ENCODE measurements at regions not wholly inside any gene's neighbourhood (a gene's known extent, or its start where the extent isn't known, plus 50 kb on each side); places are given as distances from the start of the nearest gene placed in this dataset.

- Histone ChIP-seq H3K36me3 (no peaks in the 10 kb centered on the region), H4K20me1 (ENCODE audit: low read depth) (no peaks in the 10 kb centered on the region), H3K9me3 (ENCODE audit: low read depth) (no peaks in the 10 kb centered on the region), H3K4me2 (no peak overlapping the region), H3F3A (ENCODE audit: low read depth) (peaks cover 26% of the 10 kb centered on the region), H3K4me3 (no peak overlapping the region), H3K27ac (no peak overlapping the region), H2AFZ (replicated peaks) (no peak overlapping the region), H3K9ac (no peak overlapping the region), H3K27me3 (no peaks in the 10 kb centered on the region), H3K79me2 (ENCODE audit: low read depth) (no peaks in the 10 kb centered on the region), H3K4me1 (peaks cover 12% of the 10 kb centered on the region)
- H3K27me3 Mint-ChIP-seq (ENCODE audit: insufficient read depth, low read depth), result peaks cover 2% of the 10 kb centered on the region
- no peak overlapping the region for H3K4me3 Mint-ChIP-seq
- no peaks in the 10 kb centered on the region for H3K9me3 Mint-ChIP-seq
- DNase-seq (ENCODE audit: low spot score), result no peak
- H3K27ac Mint-ChIP-seq, result no peak overlapping the region
- no peak for TF ChIP-seq CTCF (IDR thresholded peaks at IDR 0.05)
- no peak for TF ChIP-seq EZH2 (IDR thresholded peaks at IDR 0.05)
- no peaks in the 10 kb centered on the region for H3K36me3 Mint-ChIP-seq
- peaks cover 14% of the 10 kb centered on the region for H3K4me1 Mint-ChIP-seq
Measured at GRCh38 chr5:87015901-87016300, 251.8 kb upstream of the RASA1 start.

GRCh38 chr5:87020099-87020934 is 247.4 kb upstream of the RASA1 start:
- no peaks in the 10 kb centered on the region for H3K36me3 ChIP-seq
- H2AFZ ChIP-seq (replicated peaks), result peak overlapping the region; percentile 65
- H3K4me3 ChIP-seq, result no peak overlapping the region
- TF ChIP-seq CTCF (IDR thresholded peaks at IDR 0.05) (no peak), EZH2phosphoT487 (IDR thresholded peaks at IDR 0.05) (no peak), EZH2 (IDR thresholded peaks at IDR 0.05) (no peak)
- DNase-seq (ENCODE audit: low spot score), result peak; percentile 59
- H3K4me3 Mint-ChIP-seq, result no peak overlapping the region
- peaks cover 14% of the 10 kb centered on the region for H3K4me1 ChIP-seq
- H3K9ac ChIP-seq, result no peak overlapping the region
- no peaks in the 10 kb centered on the region for H3K36me3 Mint-ChIP-seq
- peaks cover 30% of the 10 kb centered on the region for H3F3A ChIP-seq (ENCODE audit: low read depth)
- H3K9me3 ChIP-seq (ENCODE audit: low read depth), result no peaks in the 10 kb centered on the region
- H3K27ac Mint-ChIP-seq, result peak overlapping the region; percentile 85
- H3K9me3 Mint-ChIP-seq, result peaks cover 5% of the 10 kb centered on the region
- H4K20me1 ChIP-seq (ENCODE audit: low read depth), result no peaks in the 10 kb centered on the region
- peak overlapping the region; percentile 96 for H3K27ac ChIP-seq
- no peaks in the 10 kb centered on the region for H3K27me3 ChIP-seq
- H3K79me2 ChIP-seq (ENCODE audit: low read depth), result no peaks in the 10 kb centered on the region
- H3K4me1 Mint-ChIP-seq, result peaks cover 14% of the 10 kb centered on the region
- peaks cover 2% of the 10 kb centered on the region for H3K27me3 Mint-ChIP-seq (ENCODE audit: insufficient read depth, low read depth)
- H3K4me2 ChIP-seq, result peak overlapping the region; percentile 62

GRCh38 chr5:87022415-87022814 is 245.3 kb upstream of the RASA1 start:
- peaks cover 5% of the 10 kb centered on the region for H3K9me3 Mint-ChIP-seq
- H3K27ac Mint-ChIP-seq, result no peak overlapping the region
- no peak overlapping the region for H2AFZ ChIP-seq (replicated peaks)
- H3K9me3 ChIP-seq (ENCODE audit: low read depth), result no peaks in the 10 kb centered on the region
- H3K4me2 ChIP-seq, result no peak overlapping the region
- no peaks in the 10 kb centered on the region for H4K20me1 ChIP-seq (ENCODE audit: low read depth)
- H3K27me3 ChIP-seq, result no peaks in the 10 kb centered on the region
- H3K4me3 Mint-ChIP-seq, result no peak overlapping the region
- H3F3A ChIP-seq (ENCODE audit: low read depth), result peaks cover 30% of the 10 kb centered on the region
- DNase-seq (ENCODE audit: low spot score), result no peak
- no peaks in the 10 kb centered on the region for H3K79me2 ChIP-seq (ENCODE audit: low read depth)
- H3K36me3 ChIP-seq, result no peaks in the 10 kb centered on the region
- peaks cover 2% of the 10 kb centered on the region for H3K27me3 Mint-ChIP-seq (ENCODE audit: insufficient read depth, low read depth)
- peaks cover 14% of the 10 kb centered on the region for H3K4me1 Mint-ChIP-seq
- H3K27ac ChIP-seq, result no peak overlapping the region
- TF ChIP-seq EZH2phosphoT487 (IDR thresholded peaks at IDR 0.05) (no peak), EZH2 (IDR thresholded peaks at IDR 0.05) (no peak), CTCF (IDR thresholded peaks at IDR 0.05) (no peak)
- H3K36me3 Mint-ChIP-seq, result no peaks in the 10 kb centered on the region
- H3K9ac ChIP-seq, result no peak overlapping the region
- H3K4me3 ChIP-seq, result no peak overlapping the region
- peaks cover 14% of the 10 kb centered on the region for H3K4me1 ChIP-seq
